ENCODE measurements at regions not wholly inside any gene's neighbourhood (a gene's known extent, or its start where the extent isn't known, plus 50 kb on each side); places are given as distances from the start of the nearest gene placed in this dataset.

GRCh38 chr12:102602521-102602920 is 122.2 kb upstream of the IGF1 start:
- Histone ChIP-seq H2BK15ac (ENCODE audit: low read length) (no peak overlapping the region), H4K91ac (replicated peaks; ENCODE audit: insufficient read length, low read length) (no peak overlapping the region), H4K20me1 (replicated peaks in 1 of 2; ENCODE audit: control insufficient read depth in 1 of 2, insufficient read depth in 2 of 2, low read length in 2 of 2) (no peaks in the 10 kb centered on the region), H2BK120ac (replicated peaks; ENCODE audit: low read depth, low read length) (no peak overlapping the region), H3K23ac (ENCODE audit: insufficient read length) (no peak overlapping the region), H3K27ac (ENCODE audit: low read depth, low read length) (no peak overlapping the region), H3K4me3 (ENCODE audit: extremely low read depth in 1 of 4, insufficient read depth in 2 of 4, low read depth in 3 of 4, low read length in 4 of 4) (no peak overlapping the region), H4K5ac (ENCODE audit: insufficient read length, low read depth, low read length) (no peak overlapping the region), H2AK5ac (ENCODE audit: low read depth, low read length) (no peak overlapping the region), H3K23me2 (ENCODE audit: low read depth, low read length) (no peaks in the 10 kb centered on the region), H2BK20ac (ENCODE audit: low read length) (no peak overlapping the region), H3K79me2 (ENCODE audit: control insufficient read depth in 1 of 2, insufficient read depth in 2 of 2, low read length in 2 of 2) (no peaks in the 10 kb centered on the region), H3K14ac (ENCODE audit: insufficient read length) (no peak overlapping the region), H3K79me1 (ENCODE audit: low read depth, low read length) (no peaks in the 10 kb centered on the region), H3K9me3 (ENCODE audit: insufficient read depth in 2 of 2, low read depth in 1 of 2, low read length in 1 of 2) (no peaks in the 10 kb centered on the region), H3K27me3 (replicated peaks in 1 of 4; ENCODE audit: control insufficient read depth in 3 of 4, extremely low read depth in 1 of 4, insufficient read depth in 3 of 4, low read length in 3 of 4) (no peaks in the 10 kb centered on the region), H3K4me1 (replicated peaks in 1 of 4; ENCODE audit: control insufficient read depth in 3 of 4, insufficient read depth in 4 of 4, low read length in 3 of 4) (no peaks in the 10 kb centered on the region), H3K56ac (replicated peaks; ENCODE audit: insufficient read length, low read depth, low read length) (no peak overlapping the region), H2BK5ac (ENCODE audit: low read depth, low read length) (no peak overlapping the region), H2BK12ac (ENCODE audit: low read depth, low read length) (no peak overlapping the region), H3K36me3 (ENCODE audit: control insufficient read depth in 2 of 4, insufficient read depth in 4 of 4, low read length in 3 of 4) (no peaks in the 10 kb centered on the region), H4K8ac (ENCODE audit: extremely low read depth, insufficient read depth, low read length) (no peak overlapping the region), H3K18ac (ENCODE audit: extremely low read depth, low read length) (no peak overlapping the region), H2AFZ (ENCODE audit: low read length) (no peak overlapping the region), H3K9ac (replicated peaks in 1 of 4; ENCODE audit: extremely low read depth in 1 of 4, low read depth in 3 of 4, low read length in 3 of 4) (no peak overlapping the region), H3K4me2 (ENCODE audit: insufficient read depth in 1 of 2, low read depth in 2 of 2, low read length in 2 of 2) (no peak overlapping the region), H3K4ac (replicated peaks; ENCODE audit: insufficient read length, low read depth, low read length) (no peak overlapping the region)
- DNase-seq (ENCODE audit: low read depth in 1 of 2, low spot score in 2 of 2) = no peak
- POLR2A ChIA-PET (ENCODE audit: partially characterized antibody) = no interaction called here
- no peak for TF ChIP-seq YY1 (IDR thresholded peaks at IDR 0.05; ENCODE audit: low read depth, low read length)
- TF ChIP-seq PHF8 (conservative IDR thresholded peaks at IDR 0.05; ENCODE audit: low read depth, low read length) = no peak
- no peak for TF ChIP-seq SP4 (IDR thresholded peaks at IDR 0.05; ENCODE audit: low read length)
- 75% methylated on average over 1 of the region's 1 CpG; no CpG with 5 or more reads in 1 of the 2 experiments for WGBS, 2 experiments (ENCODE audit: extremely low coverage in 1 of 2, insufficient coverage in 1 of 2, insufficient read length in 1 of 2, insufficient replicate concordance in 2 of 2, low coverage in 1 of 2, low lambda C conversion rate in 2 of 2, missing lambda C conversion rate in 1 of 2)
- CTCF ChIA-PET (ENCODE audit: partially characterized antibody) = no interaction called here
- no peak for FAIRE-seq

Measured in H1 (cell line).